C1 segment of cervical spinal cord (tissue), 14 donors: ENCODE measurements at regions not wholly inside any gene's neighbourhood (a gene's known extent, or its start where the extent isn't known, plus 50 kb on each side); places are given as distances from the start of the nearest gene placed in this dataset.
"Not testable (repeated sequence)": the region's sequence is repeated elsewhere in the genome, so short reads cannot be mapped to it uniquely, and the experiment has no call there.

Experiments
- DNase-seq, 14 donors: peaks; one replicate each; lab custom pipeline; 2025; lab: John Stamatoyannopoulos, UW

DNA sequence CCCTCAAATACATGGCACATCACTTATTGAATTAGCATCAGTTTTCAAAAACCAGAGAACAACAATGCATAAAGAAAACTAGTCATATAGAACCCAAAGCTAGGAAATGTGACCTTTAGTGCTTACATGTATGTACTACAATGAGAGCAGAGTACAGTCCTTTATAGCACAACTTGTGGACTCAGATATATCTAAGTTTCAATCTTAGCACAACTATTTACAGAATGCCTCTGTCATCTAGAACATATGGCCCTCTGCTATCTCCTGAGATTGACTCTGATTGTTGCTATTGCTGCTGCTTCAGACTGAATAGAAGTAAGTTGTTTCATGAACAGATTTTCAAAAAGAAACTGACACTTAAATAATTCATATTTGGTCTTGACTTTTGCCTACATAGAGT, 1536.2 kb downstream of the EFNA5 start:
- DNase-seq, result no peak

DNA sequence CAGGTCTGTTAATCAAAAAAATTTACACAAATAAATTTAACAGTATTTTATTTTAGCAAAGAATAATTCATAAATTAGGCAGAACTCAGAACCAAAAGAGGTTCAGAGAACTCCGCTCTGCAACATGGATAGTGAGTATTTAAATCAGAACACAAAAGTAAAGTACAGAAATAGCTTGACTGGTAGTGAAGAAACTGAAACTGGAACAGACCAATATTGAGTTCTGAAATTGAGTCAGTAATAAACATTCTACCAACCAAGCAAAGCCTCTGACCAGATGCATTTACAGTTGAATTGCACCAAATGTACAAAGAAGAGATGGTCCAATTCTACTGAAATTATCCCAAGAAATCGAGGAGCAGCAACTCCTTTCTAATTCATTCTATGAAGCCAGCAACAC, 1542.8 kb downstream of the EFNA5 start:
- no peak for DNase-seq

DNA sequence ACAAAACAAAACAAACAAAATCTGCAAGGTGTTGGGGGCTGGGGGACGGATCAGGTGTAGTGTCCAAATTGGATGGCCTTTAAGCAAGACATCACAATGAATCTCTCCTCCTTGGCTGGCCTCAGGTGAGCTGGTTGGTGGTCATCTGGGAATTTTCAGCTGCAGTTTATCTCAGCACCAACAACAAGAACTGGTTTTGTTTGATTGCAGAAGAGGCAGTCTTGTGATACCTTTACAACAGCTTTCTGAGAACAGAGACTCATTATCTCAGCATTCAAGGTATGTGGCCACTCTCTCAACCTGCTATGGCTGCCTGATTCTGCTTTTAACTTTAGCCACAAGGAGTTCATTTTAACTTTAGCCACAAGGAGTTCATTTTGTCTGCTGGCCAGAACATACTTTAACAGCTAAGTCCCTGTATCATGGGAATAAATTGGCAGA, 1543.4 kb downstream of the EFNA5 start:
- no peak for DNase-seq

DNA sequence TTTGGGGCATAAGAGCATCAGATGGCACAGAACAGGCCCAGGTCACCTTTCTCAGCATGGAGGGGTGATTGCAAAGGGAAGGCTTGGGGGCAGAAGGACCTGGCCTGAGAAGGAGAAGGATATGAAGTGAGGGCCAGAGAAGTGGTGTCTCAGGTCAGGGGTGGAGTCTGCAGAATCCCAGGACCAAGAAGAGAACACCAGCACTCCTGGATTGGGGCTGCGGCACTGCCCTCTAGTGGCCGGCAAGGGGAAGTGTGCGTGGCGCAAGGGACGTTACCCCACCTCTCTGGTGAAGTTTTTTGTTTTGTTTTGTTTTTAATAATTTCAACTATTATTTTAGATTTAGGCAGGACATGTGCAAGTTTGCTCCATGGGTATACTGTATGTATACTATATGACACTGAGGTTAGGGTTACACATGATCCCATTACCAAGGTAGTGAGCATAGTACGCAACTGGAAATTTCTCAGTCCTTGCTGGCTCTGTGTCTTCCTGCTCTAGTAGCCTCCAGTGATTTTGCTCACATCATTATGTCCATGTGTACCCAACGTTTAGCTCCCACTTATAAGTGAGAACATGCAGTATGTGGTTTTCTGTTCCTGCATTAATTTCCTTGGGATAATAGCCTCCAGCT, 1548.6 kb downstream of the EFNA5 start:
- no peak for DNase-seq

DNA sequence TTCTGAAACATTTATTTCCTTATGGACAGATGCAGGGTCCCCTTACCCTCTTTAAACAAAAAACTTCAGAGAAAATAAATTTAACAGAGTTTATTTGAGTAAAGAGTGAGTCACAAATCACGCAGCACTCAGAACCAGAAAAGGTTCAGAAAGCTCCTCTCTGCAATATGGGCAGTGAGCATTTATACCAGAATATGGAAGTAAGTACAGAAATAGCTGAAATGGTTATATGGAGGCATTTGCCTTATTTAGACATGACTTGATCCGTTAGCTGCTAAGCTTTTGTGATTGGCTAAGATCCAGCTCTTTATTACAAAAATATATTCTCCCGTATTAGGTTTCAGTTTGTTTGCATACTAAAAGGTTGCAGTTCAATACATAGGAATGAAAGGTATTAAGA, 1554.1 kb downstream of the EFNA5 start:
- DNase-seq, result no peak

DNA sequence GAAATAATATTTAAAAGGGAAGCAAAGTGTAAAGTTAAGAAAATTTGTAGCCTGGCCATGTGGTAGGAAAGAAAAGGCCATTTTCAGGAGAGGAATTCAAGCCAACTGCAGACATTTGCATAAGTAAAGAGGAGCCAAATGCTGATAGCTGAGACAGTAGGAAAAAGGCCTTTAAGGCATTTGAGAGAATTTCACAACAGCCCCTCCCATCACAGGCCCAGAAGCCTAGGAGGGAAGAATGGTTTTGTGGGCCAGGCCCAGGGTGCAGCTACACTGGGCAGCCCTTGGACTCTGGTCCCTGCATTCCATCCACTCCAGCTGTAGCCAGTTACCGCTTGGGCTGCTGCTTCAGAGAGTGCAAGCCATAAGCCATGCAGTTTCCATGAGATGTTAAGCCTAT, 1556.8 kb downstream of the EFNA5 start:
- no peak for DNase-seq

DNA sequence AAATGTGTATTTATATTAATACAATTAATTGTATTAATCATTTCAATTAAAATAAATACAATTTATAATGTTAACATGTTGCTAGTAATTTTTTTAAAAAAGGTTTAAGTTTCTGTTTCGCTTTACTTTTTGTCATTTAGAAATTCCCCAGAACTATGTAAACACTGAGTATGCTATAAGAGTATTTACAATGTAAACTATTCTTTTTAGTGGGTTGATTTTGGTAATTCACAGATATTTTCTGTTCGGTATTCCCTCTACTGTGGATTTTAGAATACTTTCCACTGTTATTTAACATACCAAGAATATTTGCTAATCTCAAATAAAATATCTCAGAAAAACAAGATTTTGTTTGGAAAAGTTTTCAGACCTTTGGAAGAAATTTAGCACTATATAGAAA, 1564.4 kb downstream of the EFNA5 start:
- no peak for DNase-seq

DNA sequence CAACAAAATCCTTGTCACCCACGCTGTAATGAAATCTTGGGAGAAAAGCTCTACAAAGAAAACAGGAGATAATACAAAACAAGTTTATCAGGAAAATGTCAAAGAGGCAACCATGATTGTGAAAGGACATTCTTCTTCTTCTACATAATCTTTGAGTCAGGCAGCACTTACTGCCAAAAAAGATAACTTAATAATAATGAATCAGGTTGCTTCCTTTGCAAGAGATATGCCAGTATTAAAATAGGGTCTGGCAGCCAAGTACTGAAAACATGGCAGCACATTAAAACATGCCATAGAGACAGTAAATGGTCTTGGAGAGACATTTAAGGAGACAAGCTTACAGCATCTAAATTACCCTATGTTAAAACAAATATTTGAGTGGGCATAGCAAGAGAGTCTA, 1573.4 kb downstream of the EFNA5 start:
- no peak for DNase-seq

DNA sequence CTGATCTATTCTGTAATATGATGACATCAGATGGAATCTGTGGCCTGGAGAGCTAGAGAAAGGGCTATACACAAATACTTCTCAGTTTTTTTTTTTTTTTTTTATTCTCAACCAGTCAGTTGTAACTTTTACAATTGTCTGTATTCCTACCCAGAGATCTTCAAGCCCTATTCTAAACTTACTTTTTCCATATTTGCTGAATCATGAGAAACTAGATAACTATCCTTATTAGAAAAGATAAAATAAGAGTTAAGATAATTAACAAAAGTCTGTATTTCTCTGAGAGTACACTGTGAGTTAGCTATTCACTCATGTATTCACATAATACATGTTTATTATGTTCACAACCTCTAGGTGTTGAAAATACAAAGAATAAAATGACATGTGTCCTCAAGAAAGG, 1575.9 kb downstream of the EFNA5 start:
- no peak for DNase-seq

DNA sequence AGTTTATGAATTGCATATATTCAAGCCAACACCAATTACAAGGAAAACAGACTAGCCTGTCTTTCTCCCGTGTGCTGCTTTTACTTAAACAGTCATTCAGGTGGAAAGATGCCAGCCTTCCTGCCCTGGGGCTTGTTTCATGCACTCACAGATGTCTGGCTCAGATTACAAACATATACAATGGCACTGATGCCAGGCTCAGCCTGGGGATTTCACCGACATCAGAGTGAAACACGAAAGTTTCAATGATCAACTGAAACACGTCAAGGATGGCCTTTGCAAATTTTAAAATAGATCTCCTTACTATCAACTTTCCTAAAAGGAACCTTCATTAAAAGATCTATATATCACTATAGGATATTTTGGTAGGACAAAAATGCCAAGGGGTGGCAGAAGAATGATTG, 1576.5 kb downstream of the EFNA5 start:
- DNase-seq, result no peak

DNA sequence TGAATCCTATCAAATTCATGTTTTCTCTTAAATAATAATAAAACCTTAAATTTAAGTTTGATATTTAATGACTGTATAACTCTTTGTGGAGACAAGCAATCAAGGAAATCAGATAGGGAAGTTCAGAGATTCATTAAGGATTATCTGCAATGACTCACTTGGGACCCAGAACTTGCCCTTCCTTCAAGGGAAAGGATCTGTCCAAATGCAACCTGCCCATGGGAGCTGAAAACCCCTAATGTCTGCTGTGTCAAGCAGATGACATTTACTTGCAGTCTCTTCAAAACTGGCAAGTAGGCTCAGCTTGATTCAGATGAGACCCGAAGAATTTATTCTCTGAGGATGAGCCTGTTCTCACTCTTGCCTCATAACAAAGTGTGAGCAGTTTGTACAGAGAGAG, 1577.6 kb downstream of the EFNA5 start:
- DNase-seq, result no peak

DNA sequence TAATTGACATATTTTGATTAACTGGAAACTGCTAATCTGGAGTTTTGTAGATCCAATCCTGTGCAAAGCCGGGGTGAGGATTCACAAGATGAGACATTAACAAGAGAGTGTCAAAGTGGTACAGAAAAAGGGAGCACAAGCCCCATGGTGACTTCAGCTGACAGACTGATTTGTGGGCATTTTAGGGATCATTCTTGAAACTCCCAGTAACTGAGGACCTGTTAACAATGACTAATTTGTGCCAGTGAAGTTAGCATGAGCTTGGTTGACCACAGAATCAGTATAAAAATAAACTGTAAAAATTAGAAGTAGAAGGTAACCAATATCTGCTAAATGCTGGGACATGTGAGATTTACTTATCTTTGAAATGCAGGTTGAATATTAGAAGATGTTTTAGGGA, 1578.3 kb downstream of the EFNA5 start:
- DNase-seq, result no peak

DNA sequence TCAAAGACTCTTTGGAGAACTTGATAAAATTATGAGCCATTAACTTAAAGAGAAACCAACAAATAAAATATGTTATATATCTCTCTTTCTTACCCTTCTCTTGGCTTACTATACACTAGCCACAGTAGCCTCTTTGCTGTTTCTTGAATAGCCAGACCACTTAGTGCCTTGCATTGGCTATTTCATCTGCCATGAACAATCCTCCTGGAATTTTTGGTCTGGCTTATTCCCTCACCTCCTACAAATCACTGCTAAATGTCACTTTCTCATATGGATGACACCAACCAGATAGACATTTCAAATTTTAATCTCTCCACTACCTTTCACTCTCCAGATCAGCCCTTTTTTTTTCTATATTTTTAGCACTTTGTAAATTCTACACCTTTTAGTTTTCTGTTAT, 1581.7 kb downstream of the EFNA5 start:
- DNase-seq, result no peak

DNA sequence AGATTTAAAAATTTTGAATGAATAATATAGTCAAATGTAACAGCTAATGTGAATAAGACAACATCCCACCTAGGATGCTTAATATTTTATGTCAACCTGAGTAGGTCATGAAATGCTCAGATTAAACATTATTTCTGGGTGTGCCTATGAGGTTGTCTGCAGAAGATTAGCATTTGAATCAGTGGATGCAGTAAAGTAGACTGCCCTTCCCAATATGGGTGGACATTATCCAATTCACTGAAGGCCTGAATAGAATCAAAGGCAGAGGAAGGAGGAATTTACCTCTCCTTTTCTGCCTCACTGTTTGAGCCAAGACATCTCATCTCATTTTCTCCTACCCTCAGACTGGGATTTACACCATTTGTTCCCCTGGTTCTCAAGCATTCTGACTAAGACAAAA, 1582.3 kb downstream of the EFNA5 start:
- no peak for DNase-seq

DNA sequence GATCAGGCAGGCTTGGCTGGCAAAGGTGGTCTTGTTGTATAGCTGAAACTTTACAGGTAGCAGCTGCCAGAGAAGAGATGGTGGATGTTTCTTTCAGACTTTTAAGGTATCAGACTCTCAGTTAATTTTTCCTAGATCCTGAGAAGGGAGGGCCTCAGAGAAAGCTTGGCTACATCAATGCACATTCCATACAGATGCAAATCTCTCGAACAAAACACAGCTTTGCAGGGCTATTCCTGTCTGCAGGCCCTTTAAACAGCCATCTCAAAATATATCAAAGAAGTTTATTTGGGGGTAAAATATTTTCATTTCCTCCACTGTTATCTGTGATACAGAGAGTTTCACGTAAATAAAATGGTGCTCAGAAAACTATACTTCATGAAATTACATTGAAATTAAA, 1584.4 kb downstream of the EFNA5 start:
- no peak for DNase-seq

DNA sequence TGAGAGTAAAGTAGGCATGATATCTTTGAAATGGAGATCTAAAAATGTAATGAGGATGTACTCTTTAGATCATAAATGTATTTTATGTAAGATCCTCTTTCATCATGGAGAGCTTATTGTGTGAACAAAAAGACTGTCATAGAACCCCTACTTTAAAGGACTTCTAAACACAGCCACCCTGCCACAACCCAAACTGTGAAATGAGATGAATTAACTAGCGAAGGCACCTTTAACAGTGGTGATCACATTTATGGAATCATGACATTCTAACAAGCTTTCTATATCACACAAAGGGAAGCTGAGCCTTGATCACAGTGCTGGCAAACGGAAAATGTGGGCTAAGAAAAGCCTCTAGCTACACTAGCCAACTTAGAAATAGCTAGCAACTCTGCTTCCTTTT, 1585.2 kb downstream of the EFNA5 start:
- DNase-seq, result no peak

DNA sequence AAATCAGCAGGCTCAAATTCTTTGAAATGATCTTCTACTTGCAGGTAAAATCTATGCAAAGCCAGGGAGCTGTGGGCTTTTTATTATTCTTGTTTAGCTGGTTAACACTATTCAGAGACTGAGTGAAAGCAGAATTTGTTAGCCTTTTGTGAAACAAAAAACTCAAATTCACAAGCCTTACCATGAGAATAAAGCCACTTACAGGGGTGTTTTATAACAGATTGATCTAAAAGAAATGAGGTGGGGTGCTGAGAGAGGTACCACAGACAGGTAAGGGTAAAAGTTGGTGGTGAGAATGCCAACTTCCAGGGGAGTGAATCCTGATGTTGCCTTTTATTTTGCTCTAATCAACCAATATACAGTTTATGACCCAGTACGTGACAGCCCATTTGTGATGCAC, 1585.6 kb downstream of the EFNA5 start:
- DNase-seq, result no peak

DNA sequence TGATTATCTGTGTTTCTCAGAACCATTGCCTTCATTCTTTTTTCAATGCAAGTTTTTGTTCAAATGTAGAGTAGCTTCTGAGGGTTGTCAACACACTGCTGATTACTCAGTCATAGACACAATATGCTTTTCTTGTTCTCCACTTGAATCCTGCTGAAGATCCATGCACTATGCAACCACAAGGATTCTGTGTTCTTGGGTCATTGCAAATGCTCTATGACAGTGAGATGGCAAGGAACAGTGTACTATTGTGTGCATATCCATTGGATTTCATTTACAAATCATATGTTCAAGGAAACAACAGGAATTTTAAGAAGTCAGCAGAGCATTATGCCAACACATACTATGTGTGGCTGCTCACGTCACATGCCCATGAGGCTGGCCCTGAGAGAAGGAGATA, 1590.2 kb downstream of the EFNA5 start:
- DNase-seq, result no peak

DNA sequence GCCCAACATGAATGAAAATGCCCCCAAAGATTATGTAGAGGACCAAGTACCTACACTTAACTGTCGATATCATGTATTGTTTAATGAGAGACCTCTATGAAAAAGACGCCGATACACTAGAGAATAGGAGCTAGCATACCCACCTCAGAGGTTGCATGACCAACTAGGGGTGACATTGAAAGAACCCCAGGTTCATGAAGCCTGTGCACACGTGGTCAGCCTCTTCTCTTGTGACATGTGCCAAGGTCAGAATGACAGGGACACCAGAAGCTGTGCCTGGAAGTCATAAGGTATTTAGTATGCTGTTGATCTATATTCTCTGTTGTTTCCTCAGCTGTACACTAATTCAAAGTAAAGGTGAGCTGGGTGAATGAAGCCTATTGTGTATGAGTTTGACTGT, 1594.1 kb downstream of the EFNA5 start:
- DNase-seq, result no peak

DNA sequence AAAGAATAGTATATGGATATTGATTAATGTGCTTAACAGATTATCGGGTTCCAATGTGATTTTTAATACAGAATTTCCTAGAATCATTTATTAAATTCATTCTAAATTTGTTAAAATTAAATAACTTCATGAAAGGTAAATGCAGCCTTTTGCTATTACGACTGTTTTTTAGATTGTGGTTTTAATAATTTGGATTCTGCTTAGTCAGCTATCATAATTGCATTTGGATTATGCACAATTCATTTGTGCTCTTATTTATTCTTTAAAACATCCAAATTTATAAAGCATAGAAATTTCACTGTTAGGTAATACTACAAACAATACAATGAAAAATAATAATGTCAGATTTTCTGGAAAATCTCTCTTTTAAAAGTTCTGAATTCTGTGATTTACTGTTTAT, 1598.5 kb downstream of the EFNA5 start:
- no peak for DNase-seq

DNA sequence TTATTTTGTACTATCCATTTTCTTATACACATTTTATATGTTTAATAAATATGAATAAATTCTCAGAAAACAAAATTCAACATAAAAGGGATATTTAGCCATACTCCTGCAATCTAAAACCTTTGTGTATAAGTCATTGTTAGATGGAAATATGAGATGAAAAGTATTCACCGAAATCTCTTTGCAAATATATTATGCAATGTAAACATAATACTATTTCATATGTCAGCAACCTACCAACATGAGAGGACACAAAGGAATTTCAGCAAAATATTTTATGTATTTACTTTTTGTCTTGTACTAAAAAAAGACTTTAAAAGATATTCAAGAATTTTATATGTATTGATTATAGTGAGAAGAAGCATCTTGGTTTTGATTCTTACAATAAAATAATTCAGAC, 1623.4 kb downstream of the EFNA5 start:
- no peak for DNase-seq

DNA sequence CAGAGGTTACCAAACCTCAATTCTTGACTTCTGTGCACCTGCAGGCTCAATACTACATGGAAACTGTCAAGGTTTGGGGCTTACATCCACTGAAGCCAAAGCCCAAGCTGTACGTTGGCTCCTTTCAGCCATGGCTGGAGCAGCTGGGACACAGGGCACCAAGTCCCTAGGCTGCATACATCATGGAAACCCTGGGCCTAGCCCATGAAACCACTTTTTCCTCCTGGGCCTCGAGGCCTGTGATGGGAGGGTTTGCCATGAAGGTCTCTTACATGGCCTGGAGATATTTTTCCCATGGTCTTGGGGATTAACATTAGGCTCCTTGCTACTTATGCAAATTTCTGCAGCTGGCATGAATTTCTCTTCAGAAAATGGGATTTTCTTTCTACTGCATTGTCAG, 1638.7 kb downstream of the EFNA5 start:
- DNase-seq, result not testable (repeated sequence)

DNA sequence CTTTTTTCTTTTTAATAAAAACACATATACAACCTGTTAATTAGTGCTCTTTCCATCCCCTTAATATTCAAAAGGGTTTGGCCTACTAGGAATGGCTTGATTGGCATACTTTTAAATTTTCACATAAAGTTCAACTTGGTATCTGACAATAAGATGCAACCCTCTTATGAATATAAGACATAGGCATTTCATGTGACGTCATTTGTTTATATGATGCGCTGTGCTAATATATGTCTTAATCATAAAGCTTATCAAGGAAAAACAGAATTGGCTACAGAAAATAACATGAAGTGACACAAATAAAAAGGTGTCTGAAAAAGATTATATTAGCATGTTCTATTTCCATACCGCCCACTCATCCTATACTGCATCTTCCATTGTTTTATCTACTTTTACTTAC, 1642.4 kb downstream of the EFNA5 start:
- no peak for DNase-seq

DNA sequence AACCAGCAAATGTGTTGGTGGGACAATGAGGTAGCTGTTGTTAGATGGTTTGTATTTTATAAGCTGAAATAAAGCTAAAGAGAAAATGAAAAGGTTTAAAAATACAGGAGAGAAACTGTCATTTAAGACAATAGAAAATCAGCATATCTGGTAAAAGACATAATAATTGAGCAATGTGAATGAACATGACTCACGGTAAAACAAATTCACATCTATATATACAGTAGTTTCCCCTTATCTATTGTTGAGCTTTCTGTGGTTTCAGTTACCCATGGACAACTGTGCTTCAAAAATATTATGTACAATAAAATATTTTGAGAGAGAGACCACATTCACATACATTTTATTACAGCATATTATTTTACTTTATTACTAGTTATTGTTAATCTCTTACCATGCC, 1649.8 kb downstream of the EFNA5 start:
- no peak for DNase-seq
